ENCODE measurements at regions not wholly inside any gene's neighbourhood (a gene's known extent, or its start where the extent isn't known, plus 50 kb on each side); places are given as distances from the start of the nearest gene placed in this dataset.

- TF ChIP-seq POLR2AphosphoS5 (IDR thresholded peaks at IDR 0.05; ENCODE audit: borderline replicate concordance, low read depth, low read length) = no peak
- TF ChIP-seq EZH2 (IDR thresholded peaks at IDR 0.05) = no peak
These were observed 148.6 kb upstream of the DIO3 start for GRCh38 chr14:101412739-101413138.

Data from SK-N-MC (cell line).